ENCODE measurements at regions not wholly inside any gene's neighbourhood (a gene's known extent, or its start where the extent isn't known, plus 50 kb on each side); places are given as distances from the start of the nearest gene placed in this dataset.

GRCh38 chr4:181504924-181505323 is 738.3 kb upstream of the TENM3 start:
- TF ChIP-seq, protein P1, sequence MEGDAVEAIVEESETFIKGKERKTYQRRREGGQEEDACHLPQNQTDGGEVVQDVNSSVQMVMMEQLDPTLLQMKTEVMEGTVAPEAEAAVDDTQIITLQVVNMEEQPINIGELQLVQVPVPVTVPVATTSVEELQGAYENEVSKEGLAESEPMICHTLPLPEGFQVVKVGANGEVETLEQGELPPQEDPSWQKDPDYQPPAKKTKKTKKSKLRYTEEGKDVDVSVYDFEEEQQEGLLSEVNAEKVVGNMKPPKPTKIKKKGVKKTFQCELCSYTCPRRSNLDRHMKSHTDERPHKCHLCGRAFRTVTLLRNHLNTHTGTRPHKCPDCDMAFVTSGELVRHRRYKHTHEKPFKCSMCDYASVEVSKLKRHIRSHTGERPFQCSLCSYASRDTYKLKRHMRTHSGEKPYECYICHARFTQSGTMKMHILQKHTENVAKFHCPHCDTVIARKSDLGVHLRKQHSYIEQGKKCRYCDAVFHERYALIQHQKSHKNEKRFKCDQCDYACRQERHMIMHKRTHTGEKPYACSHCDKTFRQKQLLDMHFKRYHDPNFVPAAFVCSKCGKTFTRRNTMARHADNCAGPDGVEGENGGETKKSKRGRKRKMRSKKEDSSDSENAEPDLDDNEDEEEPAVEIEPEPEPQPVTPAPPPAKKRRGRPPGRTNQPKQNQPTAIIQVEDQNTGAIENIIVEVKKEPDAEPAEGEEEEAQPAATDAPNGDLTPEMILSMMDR (conservative IDR thresholded peaks at IDR 0.05), result no peak
- TF ChIP-seq ZFX (IDR thresholded peaks at IDR 0.05), result no peak

Data from C4-2B (cell line).